KG1 (cell line): ENCODE measurements at regions not wholly inside any gene's neighbourhood (a gene's known extent, or its start where the extent isn't known, plus 50 kb on each side); places are given as distances from the start of the nearest gene placed in this dataset.
"Not testable (repeated sequence)": the region's sequence is repeated elsewhere in the genome, so short reads cannot be mapped to it uniquely, and the experiment has no call there.

Experiments
- DNase-seq: peaks from one replicate; lab custom pipeline; 2025; lab: John Stamatoyannopoulos, UW

DNA sequence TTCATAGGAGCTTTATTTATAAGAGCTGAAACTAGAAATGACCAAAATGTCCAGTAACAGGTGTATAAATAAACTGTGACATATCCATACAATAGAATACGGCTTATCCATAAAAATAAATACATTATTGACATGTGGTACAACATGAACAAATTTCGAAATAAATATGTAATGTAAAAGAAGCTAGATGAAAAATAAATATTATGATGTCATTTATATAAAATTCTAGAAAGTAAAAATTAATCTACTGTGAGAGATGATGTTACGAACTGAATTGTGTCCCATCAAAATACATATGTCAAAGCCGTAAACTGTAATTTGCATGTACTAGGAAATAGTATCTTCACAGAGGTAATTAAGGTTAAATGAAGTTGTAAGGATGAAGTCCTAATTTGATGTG lies 1104.9 kb downstream of the NSUN3 start:
- no peak for DNase-seq

DNA sequence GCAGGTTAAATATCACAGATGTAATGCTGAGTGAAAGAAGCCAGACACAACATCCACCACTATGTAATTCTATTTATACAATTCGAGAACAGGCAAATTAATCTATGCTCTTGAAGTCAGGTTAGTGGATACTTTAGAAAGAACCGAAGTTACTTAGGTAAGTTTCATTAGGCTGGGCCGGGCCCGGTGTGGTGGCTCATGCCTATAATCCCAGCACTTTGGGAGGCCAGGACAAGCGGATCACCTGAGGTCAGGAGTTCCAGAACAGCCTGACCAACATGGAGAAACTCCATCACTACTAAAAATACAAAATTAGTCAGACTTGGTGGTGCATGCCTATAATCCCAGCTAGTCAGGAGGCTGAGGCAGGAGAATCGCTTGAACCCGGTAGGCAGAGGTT lies 1105.7 kb downstream of the NSUN3 start:
- DNase-seq: no peak

DNA sequence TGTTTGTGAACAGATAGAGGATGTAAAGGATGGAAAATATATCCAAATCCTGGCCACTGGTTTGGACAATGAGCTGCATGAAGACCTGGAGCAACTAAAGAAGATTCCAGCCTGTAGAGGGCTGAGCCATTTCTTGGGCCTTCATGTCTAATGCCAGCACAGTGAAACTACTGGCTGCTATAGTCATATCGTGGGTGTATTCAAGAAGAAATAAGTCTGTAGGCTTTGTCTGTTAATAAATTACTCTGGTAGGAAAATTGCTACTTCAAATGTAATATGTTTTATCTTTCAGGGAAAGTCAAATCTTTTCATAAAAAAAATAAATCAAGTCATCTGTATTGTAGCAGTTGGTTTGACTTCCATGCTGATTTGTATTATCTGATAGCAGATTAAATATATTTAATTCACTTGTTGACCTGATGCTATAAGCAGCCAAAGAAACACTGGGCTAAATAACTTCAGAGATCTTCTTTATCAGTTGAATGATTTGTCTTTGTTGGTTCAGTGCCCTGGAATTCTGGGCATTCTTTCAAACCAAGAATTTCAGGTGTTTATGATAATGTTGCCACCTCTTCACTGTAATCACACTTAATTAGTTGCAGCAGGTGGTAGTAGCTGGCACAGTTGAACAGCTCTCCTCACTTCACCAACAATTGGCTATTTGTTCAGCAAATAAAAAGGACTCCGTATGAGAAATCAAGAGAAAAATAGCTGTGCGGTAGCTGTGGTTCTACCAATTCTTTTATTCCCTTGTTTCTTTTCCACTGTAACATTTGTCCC lies 1109.5 kb downstream of the NSUN3 start:
- DNase-seq: no peak

DNA sequence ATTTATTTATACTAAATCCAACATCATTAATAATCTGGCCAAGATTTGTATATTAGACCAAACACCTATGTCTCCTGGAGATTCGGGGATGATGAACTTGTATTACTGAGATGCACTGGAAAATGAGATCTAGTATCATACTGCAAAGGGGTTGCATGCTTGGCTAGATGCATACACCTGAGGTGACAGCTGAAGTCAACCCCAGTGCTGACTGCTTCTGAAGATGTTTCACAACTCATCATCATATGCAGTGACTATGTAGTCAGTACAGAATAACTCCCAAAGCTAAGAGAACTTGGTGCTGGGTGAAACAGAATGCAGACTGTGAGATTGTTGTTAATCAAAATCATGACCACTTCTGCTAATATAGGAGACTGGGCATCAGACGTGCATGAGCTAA lies 1114.2 kb downstream of the NSUN3 start:
- no peak for DNase-seq

DNA sequence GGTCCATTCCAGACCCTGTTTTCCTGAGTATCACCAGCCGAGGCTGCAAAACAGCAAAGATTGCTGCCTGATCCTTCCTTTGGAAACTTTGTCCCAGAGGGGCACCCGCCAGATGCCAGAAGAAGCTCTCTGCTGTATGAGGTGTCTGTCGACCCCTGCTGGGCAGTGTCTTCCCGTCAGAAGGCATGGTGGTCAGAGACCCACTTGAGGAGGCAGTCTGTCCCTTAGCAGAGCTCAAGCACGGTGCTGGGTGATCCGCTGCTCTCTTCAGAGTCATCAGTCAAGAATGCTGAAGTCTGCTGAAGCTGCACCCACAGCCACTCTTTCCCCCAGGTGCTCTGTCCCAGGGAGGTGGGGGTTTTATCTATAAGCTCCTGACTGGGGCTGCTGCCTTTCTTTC lies 1121.2 kb downstream of the NSUN3 start:
- DNase-seq: no peak

DNA sequence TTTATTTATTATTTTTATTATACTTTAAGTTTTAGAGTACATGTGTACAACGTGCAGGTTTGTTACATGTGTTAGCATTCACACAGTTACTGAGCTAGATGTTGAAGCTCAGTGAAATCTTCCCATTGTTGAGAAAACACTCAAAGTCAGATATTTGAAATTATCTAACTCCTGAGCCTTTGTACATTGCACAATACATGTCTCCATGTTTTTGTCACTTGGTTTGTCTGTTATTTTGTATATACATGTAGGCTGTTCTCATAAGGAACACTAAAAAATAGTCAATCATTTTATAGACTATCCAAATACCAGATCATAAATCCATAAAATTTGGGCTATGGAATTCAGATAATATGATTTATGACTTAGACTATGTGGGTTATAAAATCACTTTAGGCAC lies 1126.5 kb downstream of the NSUN3 start:
- DNase-seq: no peak

DNA sequence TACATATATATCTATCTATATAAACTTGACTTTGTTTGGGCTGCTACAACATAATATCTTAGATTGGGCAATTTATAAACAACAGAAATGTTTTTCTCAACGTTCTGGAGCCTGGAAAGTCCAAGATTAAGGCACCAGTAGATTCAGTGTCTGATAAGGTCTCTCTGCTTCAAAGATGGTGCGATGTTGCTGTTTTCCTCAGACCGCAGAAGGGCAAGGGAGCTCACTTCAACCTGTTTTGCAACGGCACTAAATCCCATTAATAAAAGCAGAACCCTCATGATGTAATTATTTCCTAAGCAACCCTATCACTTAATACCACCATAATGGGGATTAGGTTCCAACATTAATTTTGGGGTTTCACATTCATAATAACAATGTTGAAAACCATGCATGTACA lies 1134.8 kb downstream of the NSUN3 start:
- DNase-seq: no peak

DNA sequence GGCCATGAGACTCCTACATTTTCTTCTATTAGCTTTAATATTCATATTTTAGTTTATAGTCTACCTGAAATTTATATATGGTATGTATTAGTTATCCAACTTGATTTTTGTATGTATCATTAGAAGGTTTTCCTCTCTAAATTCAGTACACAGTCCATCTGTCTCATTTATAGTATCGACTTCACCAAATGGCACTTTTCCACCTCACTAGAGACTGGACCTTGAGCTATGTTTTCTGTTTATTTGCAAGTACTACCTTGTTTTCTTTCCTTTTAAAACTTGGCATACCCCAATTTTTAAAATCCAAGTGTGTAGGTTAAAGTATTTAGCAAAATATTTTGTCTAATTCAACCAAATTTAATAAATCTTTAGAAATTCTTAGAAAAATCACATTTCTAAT lies 1137.5 kb downstream of the NSUN3 start:
- no peak for DNase-seq

DNA sequence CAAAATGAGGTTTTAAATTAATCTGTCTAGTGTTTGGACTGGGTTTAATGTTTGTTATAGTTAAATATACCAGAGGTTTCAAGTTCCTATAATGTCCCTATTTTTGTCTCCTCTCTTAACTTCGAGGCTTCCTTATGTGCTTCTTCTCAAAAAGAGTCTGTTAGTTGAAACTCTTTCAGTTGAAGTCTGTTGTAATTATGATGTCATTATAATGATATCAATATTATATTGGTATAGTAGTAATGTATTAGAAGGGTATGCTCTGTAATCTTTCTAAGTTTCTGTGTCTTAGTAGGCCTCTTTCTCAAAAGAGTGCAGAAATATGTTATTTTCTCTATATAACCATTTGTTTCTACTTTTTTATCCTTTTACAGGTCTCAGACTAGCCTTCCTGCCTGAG lies 1148.0 kb downstream of the NSUN3 start:
- no peak for DNase-seq

DNA sequence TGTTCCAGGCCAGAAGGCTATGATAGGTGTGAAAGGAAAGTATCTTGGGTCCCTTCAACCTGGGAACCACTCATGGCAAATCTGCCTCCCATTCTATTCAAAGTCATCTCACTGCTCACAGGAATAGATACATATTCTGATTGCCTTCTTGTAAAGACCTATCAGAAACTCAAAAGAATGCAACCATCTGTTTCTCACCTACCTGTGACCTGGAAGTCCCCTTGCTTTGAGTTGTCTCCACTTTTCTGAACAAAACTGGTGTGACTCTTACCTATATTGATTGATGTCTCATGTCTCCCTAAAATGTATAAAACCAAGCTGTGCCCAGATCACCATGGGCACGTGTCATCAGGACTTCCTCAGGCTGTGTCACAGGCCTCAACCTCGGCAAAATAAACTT lies 1149.3 kb downstream of the NSUN3 start:
- no peak for DNase-seq

DNA sequence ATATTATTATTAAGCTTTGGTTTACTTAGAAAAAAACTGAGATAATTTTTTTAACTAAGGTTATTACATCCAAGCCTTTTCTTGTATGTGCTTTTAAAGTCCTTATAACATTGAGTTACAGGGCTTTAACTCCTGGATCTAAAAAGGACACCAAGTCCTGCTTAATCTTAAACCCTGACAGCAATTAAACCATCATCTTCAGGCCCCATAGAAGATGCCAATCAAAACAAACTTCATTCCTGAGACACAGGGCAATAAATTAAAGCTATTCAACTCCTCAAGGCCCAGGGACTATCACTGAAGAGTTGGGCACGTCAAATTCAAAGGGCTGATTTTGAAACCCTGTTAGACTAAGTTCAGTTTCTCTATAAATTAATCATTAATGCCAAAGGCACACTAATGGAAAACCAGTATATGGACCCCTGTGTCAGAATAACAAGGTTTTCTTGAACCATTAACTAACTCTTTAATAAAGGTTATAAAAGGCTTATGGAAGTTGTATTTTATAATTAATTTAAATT lies 1152.6 kb downstream of the NSUN3 start:
- DNase-seq: no peak

DNA sequence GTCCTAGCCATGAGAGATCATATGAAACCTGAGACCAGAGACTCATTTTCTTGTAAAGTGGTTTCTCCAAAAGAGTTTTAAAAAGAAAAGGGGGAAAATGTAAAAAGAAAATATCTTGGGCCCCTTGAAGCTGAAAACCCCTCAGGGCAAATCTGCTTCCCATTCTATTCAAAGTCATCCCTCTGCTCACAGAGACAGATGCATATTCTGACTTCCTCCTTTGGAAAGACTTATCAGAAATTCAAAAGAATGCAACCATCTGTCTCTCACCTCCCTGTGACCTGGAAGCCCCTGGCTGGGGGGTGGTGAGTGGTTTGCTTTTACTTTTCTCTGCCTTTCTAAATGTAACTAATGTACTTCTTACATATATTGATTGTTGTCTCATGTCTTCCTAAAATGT lies 1154.8 kb downstream of the NSUN3 start:
- DNase-seq: no peak

DNA sequence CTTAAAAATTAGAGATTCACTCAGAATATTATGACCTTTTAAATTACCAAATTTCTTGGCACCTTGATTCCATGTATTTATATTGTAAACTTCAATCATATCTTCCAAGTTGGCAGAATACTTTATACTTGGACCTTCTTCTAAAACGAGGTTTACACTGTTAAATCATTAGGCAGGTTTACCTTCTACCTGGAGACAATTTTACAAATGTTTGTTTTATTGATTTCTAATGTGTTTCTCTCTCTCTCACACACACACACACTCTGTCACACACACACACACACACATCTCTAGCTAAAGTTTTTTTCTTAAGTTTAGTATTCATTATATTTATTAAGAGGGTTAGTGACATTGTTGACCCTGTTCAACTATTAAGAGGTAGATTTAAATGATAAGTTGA lies 1155.6 kb downstream of the NSUN3 start:
- no peak for DNase-seq

DNA sequence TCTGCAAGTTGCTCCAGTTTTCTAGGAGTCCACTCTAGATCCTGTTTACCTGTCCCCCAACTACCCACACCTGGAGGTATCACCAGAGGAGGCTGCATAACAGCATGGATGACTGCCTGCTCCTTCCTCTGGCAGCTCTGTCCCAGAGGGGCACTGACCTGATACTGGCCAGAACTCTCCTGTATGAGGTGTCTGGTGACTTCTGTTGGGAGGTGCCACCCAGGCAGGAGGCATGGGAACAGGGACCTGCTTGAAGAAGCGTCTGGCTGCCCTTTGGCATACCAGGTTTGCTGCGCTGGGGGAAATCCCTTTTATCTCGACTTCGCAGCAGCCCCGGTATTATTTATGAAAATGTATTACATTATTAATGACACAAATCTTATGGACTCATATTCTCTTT lies 1163.6 kb downstream of the NSUN3 start:
- DNase-seq: no peak

DNA sequence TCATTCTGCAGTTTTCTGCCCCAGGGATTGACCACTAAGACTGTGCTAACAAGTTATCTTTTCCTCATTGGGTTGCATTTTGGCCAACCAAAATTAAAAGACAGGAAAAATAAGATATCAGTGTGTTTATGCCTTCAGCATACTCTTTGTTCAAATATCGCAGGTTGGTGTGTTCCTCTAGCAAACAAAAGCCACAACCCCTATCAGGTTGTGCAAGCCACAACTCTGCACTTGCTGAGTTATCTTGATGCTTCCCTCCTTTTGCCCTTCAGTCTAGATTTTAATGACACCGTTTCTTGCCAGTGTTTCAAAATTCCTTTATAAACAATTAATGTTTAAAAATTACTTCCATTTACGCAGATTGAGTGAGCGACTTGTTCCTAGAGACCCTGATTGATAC lies 1164.2 kb downstream of the NSUN3 start:
- no peak for DNase-seq

DNA sequence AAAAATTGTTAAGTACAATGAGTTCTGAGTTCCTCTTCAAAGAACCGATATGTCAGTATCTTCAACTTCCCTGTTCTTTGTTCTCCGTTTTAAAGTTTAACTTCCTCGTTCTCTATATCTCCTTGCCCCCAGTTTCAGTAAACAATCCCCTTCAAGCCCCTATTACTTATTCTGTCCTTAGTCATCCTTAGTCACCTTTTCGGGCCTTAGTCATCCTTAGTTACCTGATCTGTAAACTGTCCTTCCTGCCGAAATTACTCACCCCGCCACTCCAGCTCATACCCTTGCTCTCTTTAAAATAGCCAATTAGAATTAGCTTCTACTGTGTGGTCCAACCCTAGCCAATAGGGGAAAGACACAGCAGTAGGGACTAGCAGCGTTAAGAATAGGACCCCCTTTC lies 1165.6 kb downstream of the NSUN3 start:
- no peak for DNase-seq

DNA sequence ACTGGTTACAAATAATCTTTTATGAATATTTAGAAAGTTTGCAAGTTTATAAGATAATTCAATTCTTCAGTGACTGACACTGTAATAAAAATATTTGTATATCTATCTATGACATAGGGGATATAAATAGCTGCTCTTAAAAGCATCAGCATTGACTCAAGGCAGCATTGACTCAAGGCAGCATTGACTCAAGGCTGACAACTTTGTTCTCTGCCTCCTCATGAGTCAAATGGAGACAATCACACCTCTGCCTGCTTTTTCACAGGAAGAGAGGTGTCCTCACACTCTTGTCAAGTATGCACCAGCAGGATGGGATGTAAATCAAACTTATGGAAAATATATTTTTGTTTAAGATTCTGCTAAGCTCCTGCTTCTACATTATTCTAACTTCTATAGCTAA lies 1173.1 kb downstream of the NSUN3 start:
- no peak for DNase-seq

DNA sequence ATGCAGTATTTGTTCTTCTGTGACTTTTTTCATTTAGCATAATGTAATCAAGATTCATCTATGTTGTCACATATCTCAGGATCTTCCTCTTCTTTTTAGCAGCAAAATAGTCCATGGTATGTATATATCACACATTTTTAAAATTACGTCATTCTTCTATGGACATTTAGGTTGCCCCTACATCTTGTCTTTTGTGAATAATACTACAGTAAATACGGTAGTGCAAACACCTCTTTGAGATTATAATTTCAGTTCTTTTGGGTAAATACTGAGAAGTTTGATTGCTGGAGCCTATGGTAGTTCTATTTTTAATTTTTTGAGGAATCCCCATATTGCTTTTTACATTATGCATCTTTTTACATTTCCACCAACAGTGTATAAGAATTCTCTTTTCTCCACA lies 1174.9 kb downstream of the NSUN3 start:
- no peak for DNase-seq

DNA sequence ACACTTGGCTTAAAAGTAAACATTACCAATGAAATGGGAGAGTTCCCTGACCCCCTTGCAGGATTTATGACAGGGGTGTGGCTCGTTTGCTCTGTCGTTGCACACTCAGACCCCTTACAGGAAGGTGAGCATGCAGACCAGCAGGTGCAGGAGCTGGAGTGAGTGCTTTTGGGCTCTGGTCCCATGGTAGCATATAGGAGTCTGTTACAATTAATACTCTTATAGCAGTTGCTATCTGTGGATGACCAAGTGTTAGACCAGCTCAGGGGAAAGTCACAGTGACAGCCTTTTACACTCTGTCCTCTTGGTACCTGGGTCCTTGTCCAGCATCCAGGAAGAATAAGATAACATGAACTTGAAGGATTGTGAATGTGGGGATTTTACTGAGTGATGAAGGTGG lies 1177.5 kb downstream of the NSUN3 start:
- no peak for DNase-seq

DNA sequence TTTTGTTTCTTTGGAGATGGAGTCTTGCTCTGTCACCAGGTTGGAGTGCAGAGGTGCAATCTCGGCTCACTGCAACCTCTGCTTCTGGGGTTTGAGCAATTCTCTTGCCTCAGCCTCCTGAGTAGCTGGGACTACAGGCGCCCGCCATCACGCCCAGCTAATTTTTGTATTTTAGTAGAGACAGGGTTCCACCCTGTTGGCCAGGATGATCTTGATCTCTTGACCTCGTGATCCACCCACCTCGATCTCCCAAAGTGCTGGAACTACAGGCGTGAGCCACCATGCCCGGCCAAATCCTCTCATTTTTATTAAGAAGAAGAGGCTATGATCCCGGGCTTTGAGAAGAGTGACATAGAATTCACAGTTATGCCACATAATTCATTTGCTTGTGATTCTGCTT lies 1178.4 kb downstream of the NSUN3 start:
- DNase-seq: not testable (repeated sequence)

DNA sequence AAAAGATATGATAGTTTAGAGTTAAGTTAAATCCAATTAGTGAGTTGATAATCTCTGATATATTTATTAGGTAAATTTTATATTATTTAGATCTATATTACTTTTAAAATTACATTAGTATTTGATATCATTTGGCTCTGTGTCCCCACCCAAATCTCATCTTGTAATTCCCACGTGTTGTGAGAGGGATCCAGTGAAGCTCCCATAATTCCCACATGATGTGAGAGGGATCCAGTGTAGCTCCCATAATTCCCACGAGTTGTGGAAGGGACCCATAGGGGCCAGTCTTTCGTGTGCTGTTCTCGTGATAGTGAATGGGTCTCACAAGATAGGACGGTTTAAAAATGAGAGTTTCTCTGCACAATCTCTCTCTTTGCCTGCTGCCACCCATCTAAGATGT lies 1183.6 kb downstream of the NSUN3 start:
- DNase-seq: no peak

DNA sequence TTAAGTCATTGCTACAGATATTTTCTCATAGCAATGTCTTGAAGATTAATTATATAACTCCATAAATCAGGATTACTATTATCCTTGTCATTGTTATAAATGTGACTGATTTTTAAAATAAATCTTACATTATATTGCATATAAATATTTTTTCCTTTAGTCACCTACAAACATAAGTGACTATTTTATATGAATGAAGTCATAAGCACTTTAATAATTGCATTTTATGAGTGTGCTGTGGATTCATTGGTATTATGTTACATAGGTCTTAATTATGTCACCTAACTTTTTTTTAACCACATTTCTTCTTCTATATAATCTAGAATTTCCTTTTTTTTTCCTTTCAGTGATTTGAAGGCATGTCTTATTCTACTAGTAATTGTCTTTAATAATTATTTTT lies 1191.2 kb downstream of the NSUN3 start:
- DNase-seq: no peak

DNA sequence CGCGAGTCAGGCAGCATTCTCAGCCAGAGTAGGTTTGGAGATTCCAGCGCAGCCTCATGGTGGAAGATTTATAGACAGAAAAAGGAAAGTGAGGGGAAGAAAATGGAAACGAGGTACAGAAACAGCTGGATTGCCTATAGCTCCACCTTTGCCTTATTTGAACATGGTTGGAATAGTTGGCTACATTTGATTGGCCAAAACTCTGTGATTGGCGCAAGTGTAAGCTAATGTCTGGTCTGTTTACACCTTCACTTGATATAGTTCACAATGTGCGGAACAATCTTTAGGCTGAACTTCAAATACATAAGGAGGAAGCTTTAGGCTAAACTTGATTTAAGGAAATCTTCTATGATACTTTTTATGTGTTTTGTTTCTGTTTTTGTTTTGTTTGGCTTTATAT lies 1191.9 kb downstream of the NSUN3 start:
- no peak for DNase-seq

DNA sequence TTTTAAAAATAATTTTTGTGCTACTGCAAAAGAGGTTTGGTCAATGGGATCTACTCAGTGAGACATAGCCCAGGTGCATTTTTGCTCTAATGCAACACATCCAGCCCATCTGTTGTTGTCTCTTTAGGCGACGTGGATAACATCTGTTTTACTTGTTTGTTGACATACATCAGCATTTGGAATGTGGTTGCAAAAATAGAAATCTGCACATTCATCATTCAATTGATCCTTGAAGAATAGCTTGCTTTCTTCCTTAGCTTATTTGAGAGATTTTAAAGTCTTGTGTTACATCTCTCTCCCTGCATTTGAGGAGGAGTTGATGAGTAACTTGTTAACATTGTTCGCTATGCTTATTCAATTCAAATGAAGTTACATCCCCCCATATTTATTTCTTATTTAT lies 1202.3 kb downstream of the NSUN3 start:
- no peak for DNase-seq
